GM12878 (cell line): ENCODE measurements at regions not wholly inside any gene's neighbourhood (a gene's known extent, or its start where the extent isn't known, plus 50 kb on each side); places are given as distances from the start of the nearest gene placed in this dataset.

Experiments
- ATAC-seq: fragments of 200-7000 bp; cut with Tn5 transposase; 3 replicates; pipeline ENCODE4 v1.9.1; 2020; ENCODE audit warnings: mild to moderate bottlenecking, moderate library complexity
- BruUV-seq: library from RNA; stranded (reverse); fragments of 400-500 nt; replicated peaks from 2 replicates; lab custom pipeline; 2021; lab: Mats Ljungman, UMichigan
- CTCF ChIA-PET: fragments of 300-600 bp; sonication (Branson Sonifier 250); formaldehyde crosslinking; extraction: SDS; loops from one replicate; lab custom pipeline; 2021; ENCODE audit warnings: inconsistent platforms; lab: Yijun Ruan, JAX
- POLR2A ChIA-PET: fragments of 350-600 bp; formaldehyde crosslinking; extraction: SDS; loops from one replicate; lab custom pipeline; 2021; ENCODE audit warnings: inconsistent platforms; lab: Charles Lee
- RAD21 ChIA-PET: fragments of 300-600 bp; sonication (Branson Sonifier 250); formaldehyde crosslinking; loops from one replicate; lab custom pipeline; 2023; ENCODE audit warnings: antibody characterized with exemption; ENCODE audit not compliant: unreplicated experiment; lab: Charles Lee
- SMC1A ChIA-PET: fragments of 300-600 bp; sonication (Branson Sonifier 250); formaldehyde crosslinking; loops from one replicate; lab custom pipeline; 2023; ENCODE audit not compliant: unreplicated experiment, uncharacterized antibody; lab: Charles Lee
- DNase-seq: peaks from one replicate; pipeline ENCODE4 v3.0.0-alpha.2; 2011; ENCODE audit warnings: low read depth, low spot score
- FAIRE-seq: peaks from 3 replicates; lab custom pipeline; 2011; peaks lifted over from hg19 to GRCh38; lab: Jason Lieb, UNC
- H2AFZ ChIP-seq: 2 replicates; pipeline ENCODE4 v1.6.0; 2011; ENCODE audit warnings: low read depth, low read length, control low read depth; ENCODE audit not compliant: control insufficient read depth
- H3K27ac ChIP-seq: 2 replicates; pipeline ENCODE4 v1.5.1; 2011; ENCODE audit warnings: control low read depth; ENCODE audit not compliant: control insufficient read depth, insufficient read depth
- H3K27me3 ChIP-seq, 2 experiments: replicated peaks in 1 of 2; 2 replicates each; pipeline versions ENCODE4 v1.6.0 to v1.6.1; 2011; ENCODE audit warnings: low read length in 1 of 2; ENCODE audit not compliant: control insufficient read depth in 2 of 2, insufficient read depth in 2 of 2
- H3K36me3 ChIP-seq, 2 experiments: 2 replicates each; pipeline ENCODE4 v1.5.1; 2011; ENCODE audit warnings: low read length in 1 of 2; ENCODE audit not compliant: control insufficient read depth in 2 of 2, insufficient read depth in 2 of 2
- H3K4me1 ChIP-seq: 2 replicates; pipeline ENCODE4 v1.6.1; 2011; ENCODE audit warnings: mild to moderate bottlenecking, low read length, moderate library complexity, mixed read lengths; ENCODE audit not compliant: control insufficient read depth, insufficient read depth
- H3K4me2 ChIP-seq: 2 replicates; pipeline ENCODE4 v1.6.0; 2011; ENCODE audit warnings: control low read depth; ENCODE audit not compliant: control insufficient read depth, insufficient read depth
- H3K4me3 ChIP-seq: fragments of 200-600 bp; sonication (generic); 2 replicates; pipeline ENCODE4 v1.5.1; 2016
- H3K79me2 ChIP-seq: 2 replicates; pipeline ENCODE4 v1.6.0; 2011; ENCODE audit warnings: low read length; ENCODE audit not compliant: control insufficient read depth, insufficient read depth
- H3K9ac ChIP-seq: 2 replicates; pipeline ENCODE4 v1.8.0; 2011; ENCODE audit warnings: low read length, control low read depth, mixed read lengths; ENCODE audit not compliant: control insufficient read depth, insufficient read depth
- H3K9me3 ChIP-seq: replicated peaks from 3 replicates; pipeline ENCODE4 v1.5.1; 2011; ENCODE audit warnings: mild to moderate bottlenecking, low read length; ENCODE audit not compliant: control insufficient read depth, insufficient read depth
- H4K20me1 ChIP-seq: 2 replicates; pipeline ENCODE4 v1.6.0; 2011; ENCODE audit not compliant: control insufficient read depth, insufficient read depth
- BRCA1 ChIP-seq: IDR thresholded peaks from 2 replicates; pipeline ENCODE4 v1.6.1; 2011; ENCODE audit warnings: low read depth, low read length, improper control_type of control experiment
- CBFB ChIP-seq: IDR thresholded peaks from 2 replicates; pipeline ENCODE4 v1.6.1; 2016; ENCODE audit warnings: antibody characterized with exemption, low read depth
- CHD1 ChIP-seq: IDR thresholded peaks from 2 replicates; pipeline ENCODE4 v1.6.1; 2012; ENCODE audit warnings: low read depth, low read length, improper control_type of control experiment
- CREB1 ChIP-seq: IDR thresholded peaks from 2 replicates; pipeline ENCODE4 v1.6.1; 2012; ENCODE audit warnings: low read depth, mild to moderate bottlenecking, inconsistent platforms
- E2F8 ChIP-seq: fragments of 450-650 bp; IDR thresholded peaks from 2 replicates; pipeline ENCODE4 v1.6.1; 2018; ENCODE audit warnings: mild to moderate bottlenecking, low read depth, moderate library complexity; ENCODE audit not compliant: partially characterized antibody
- EP300 ChIP-seq, 2 experiments: fragments of 150-350 bp in 1 of 2; IDR thresholded peaks; 2 replicates each; pipeline ENCODE4 v1.6.1; 2011 to 2012; ENCODE audit warnings: low read depth in 2 of 2, low read length in 2 of 2, borderline replicate concordance in 1 of 2, improper control_type of control experiment in 1 of 2, inconsistent platforms in 1 of 2; ENCODE audit not compliant: control insufficient read depth in 1 of 2
- IKZF1 ChIP-seq: fragments of 450-650 bp; conservative IDR thresholded peaks from 2 replicates; pipeline ENCODE4 v1.6.1; 2017; ENCODE audit warnings: antibody characterized with exemption, mild to moderate bottlenecking
- IKZF2 ChIP-seq, 2 experiments: fragments of 450-650 bp; IDR thresholded peaks; 2 replicates each; pipeline ENCODE4 v1.6.1; 2017; ENCODE audit warnings: mild to moderate bottlenecking in 2 of 2, moderate library complexity in 2 of 2
- MTA3 ChIP-seq: IDR thresholded peaks from 2 replicates; pipeline ENCODE4 v1.6.1; 2012; ENCODE audit warnings: low read length, inconsistent platforms, borderline replicate concordance
- NKRF ChIP-seq: fragments of 450-650 bp; conservative IDR thresholded peaks from 2 replicates; pipeline ENCODE4 v1.6.1; 2017; ENCODE audit warnings: mild to moderate bottlenecking, moderate library complexity
- PAX8 ChIP-seq: fragments of 450-650 bp; IDR thresholded peaks from 2 replicates; pipeline ENCODE4 v1.6.1; 2017; ENCODE audit warnings: mild to moderate bottlenecking, moderate library complexity
- ZBTB40 ChIP-seq: fragments of 450-650 bp; IDR thresholded peaks from 2 replicates; pipeline ENCODE4 v1.6.1; 2016; ENCODE audit warnings: mild to moderate bottlenecking, moderate library complexity, borderline replicate concordance
- ZSCAN29 ChIP-seq: fragments of 450-650 bp; IDR thresholded peaks from 2 replicates; pipeline ENCODE4 v1.6.1; 2017; ENCODE audit warnings: mild to moderate bottlenecking, moderate library complexity
- whole genome bisulfite sequencing: methylation state at CpG from one replicate; pipeline ENCODE4 v1.1.6; 2016; ENCODE audit warnings: low lambda C conversion rate; ENCODE audit not compliant: insufficient replicate concordance, insufficient coverage; ENCODE audit errors: missing lambda C conversion rate; 5-methylcytosine and 5-hydroxymethylcytosine counted together
- in situ Hi-C: fragments of 300-500 bp; cut with MboI; formaldehyde crosslinking; loops from 9 replicates; pipeline ENCODE4 v1.14.3; 2018; ENCODE audit warnings: mixed read lengths
- intact Hi-C: fragments of 100-400 bp; cut with micrococcal nuclease; formaldehyde crosslinking; loops from one replicate; pipeline ENCODE4 v1.14.2; 2022; ENCODE audit not compliant: unreplicated experiment

GRCh38 chr3:3307491-3307890, 128.0 kb upstream of the CRBN start:
- CTCF ChIA-PET: no interaction called here
- Histone ChIP-seq H4K20me1 (no peaks in the 10 kb centered on the region), H2AFZ (no peak overlapping the region), H3K4me1 (no peaks in the 10 kb centered on the region), H3K27me3 (no peaks in the 10 kb centered on the region), H3K9me3 (no peaks in the 10 kb centered on the region), H3K4me3 (no peak overlapping the region), H3K27ac (no peak overlapping the region), H3K79me2 (no peaks in the 10 kb centered on the region), H3K4me2 (no peak overlapping the region), H3K36me3 (no peaks in the 10 kb centered on the region), H3K9ac (no peak overlapping the region)
- intact Hi-C loops (no loop called here), in situ Hi-C loops (no loop called here)
- RAD21 ChIA-PET: no interaction called here
- SMC1A ChIA-PET: no interaction called here
- DNase-seq (no peak), FAIRE-seq (no peak), ATAC-seq (no peak)
- no TSS peak for BruUV-seq
- WGBS: 24% methylated on average over 4 of the region's 4 CpGs
- POLR2A ChIA-PET: no interaction called here
- no peak for TF ChIP-seq IKZF1
- TF ChIP-seq CHD1: no peak
- TF ChIP-seq EP300 (IDR thresholded peaks at IDR 0.05; ENCODE audit: borderline replicate concordance in 1 of 2, control insufficient read depth in 1 of 2, low read depth in 2 of 2, low read length in 2 of 2): no peak
- no peak for TF ChIP-seq CREB1
- no peak for TF ChIP-seq E2F8
- TF ChIP-seq IKZF2 (IDR thresholded peaks at IDR 0.05): no peak
- no peak for TF ChIP-seq NKRF
- no peak for TF ChIP-seq BRCA1
- TF ChIP-seq ZSCAN29: no peak
- TF ChIP-seq MTA3: no peak
- no peak for TF ChIP-seq CBFB
- no peak for TF ChIP-seq PAX8
- TF ChIP-seq ZBTB40: no peak
